ENCODE measurements at regions not wholly inside any gene's neighbourhood (a gene's known extent, or its start where the extent isn't known, plus 50 kb on each side); places are given as distances from the start of the nearest gene placed in this dataset.

DNA sequence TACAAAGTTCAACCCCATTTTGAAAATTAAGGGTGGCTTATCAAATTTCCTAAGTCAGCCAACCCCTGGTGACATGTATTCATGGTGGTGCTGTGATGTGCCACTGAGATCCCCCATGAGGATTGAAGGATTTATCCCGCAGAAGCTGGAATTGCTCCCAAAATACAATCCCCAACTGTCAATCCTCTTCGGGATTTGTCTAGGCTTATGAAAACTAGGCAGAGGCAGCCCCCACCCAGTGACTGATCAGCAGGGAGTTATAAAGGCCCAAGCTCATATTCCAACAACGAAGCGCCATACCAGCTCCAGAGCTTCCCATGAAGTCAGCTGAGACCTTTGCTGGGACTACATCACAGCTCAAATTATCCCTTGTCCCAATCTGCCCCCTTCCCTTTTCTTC, 316.0 kb downstream of the ENC1 start:
- TF ChIP-seq POLR2A (IDR thresholded peaks at IDR 0.05; ENCODE audit: low read depth, low read length): no peak
- TF ChIP-seq TAF1 (IDR thresholded peaks at IDR 0.05; ENCODE audit: borderline replicate concordance, low read depth, low read length): no peak
- TF ChIP-seq POLR2AphosphoS5 (IDR thresholded peaks at IDR 0.05; ENCODE audit: low read depth, low read length): no peak
